ENCODE measurements at regions not wholly inside any gene's neighbourhood (a gene's known extent, or its start where the extent isn't known, plus 50 kb on each side); places are given as distances from the start of the nearest gene placed in this dataset.

- H3K4me2 ChIP-seq (ENCODE audit: extremely low read depth, insufficient read depth, low read length): no peak overlapping the region
- TF ChIP-seq EZH2 (IDR thresholded peaks at IDR 0.05; ENCODE audit: low read length, missing control alignments) (no peak), CTCF (conservative IDR thresholded peaks at IDR 0.05 in 1 of 2, IDR thresholded peaks at IDR 0.05 in 1 of 2; ENCODE audit: low read depth in 1 of 2, low read length in 2 of 2) (no peak)
- DNase-seq (ENCODE audit: low read depth in 2 of 2): no peak
These were observed 75.5 kb upstream of the APP start for GRCh38 chr21:26246073-26246472.

DNA sequence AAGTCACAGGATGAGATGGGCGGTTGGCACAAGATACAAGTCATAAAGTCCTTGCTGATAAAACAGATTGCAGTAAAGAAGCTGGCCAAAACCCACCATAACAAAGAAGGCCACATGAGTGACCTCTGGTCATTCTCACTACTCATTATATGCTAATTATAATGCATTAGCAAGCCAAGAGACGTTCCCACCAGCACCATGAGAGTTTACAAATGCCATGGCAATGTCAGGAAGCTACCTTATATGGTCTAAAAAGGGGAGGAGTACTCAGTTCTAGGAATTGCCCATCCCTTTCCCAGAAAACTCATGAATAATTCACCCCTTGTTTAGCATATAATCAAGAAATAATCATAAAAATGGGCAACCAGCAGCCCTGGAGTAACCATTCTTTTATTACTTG, 74.9 kb upstream of the APP start:
- H3K4me3 ChIP-seq (replicated peaks in 1 of 4; ENCODE audit: control extremely low read depth in 1 of 4, insufficient read depth in 1 of 4, low read depth in 3 of 4, low read length in 4 of 4): no peak overlapping the region
- no peaks in the 10 kb centered on the region for H3K79me2 ChIP-seq (ENCODE audit: control insufficient read depth, insufficient read depth, low read length)
- no peak overlapping the region for H3K4me2 ChIP-seq (ENCODE audit: extremely low read depth, insufficient read depth, low read length)
- no peak overlapping the region for H3K27ac ChIP-seq (ENCODE audit: insufficient read depth, low read length)
- H3K4me1 ChIP-seq (ENCODE audit: control insufficient read depth, extremely low read depth, insufficient read depth, low read length): no peaks in the 10 kb centered on the region
- no peaks in the 10 kb centered on the region for H3K36me3 ChIP-seq (ENCODE audit: control insufficient read depth, insufficient read depth, low read length)
- DNase-seq (ENCODE audit: low read depth in 2 of 2): no peak
- no peaks in the 10 kb centered on the region for H3K27me3 ChIP-seq (ENCODE audit: control insufficient read depth, insufficient read depth, low read length)
- no peak overlapping the region for H2AFZ ChIP-seq (ENCODE audit: low read length)
- no peaks in the 10 kb centered on the region for H3K9me3 ChIP-seq (ENCODE audit: control insufficient read depth, insufficient read depth, low read depth, low read length)
- TF ChIP-seq EZH2 (IDR thresholded peaks at IDR 0.05; ENCODE audit: low read length, missing control alignments) (no peak), CTCF (conservative IDR thresholded peaks at IDR 0.05 in 1 of 2, IDR thresholded peaks at IDR 0.05 in 1 of 2; ENCODE audit: low read depth in 1 of 2, low read length in 2 of 2) (no peak)
- H3K9ac ChIP-seq (ENCODE audit: insufficient read depth, low read length): no peak overlapping the region
- H4K20me1 ChIP-seq (ENCODE audit: control insufficient read depth, extremely low read depth, insufficient read depth, low read length): no peaks in the 10 kb centered on the region

More at GRCh38 chr21:26246073-26246472, 75.5 kb upstream of the APP start:
- no peak overlapping the region for H3K4me3 ChIP-seq (replicated peaks in 1 of 4; ENCODE audit: control extremely low read depth in 1 of 4, insufficient read depth in 1 of 4, low read depth in 3 of 4, low read length in 4 of 4)
- H3K4me1 ChIP-seq (ENCODE audit: control insufficient read depth, extremely low read depth, insufficient read depth, low read length): no peaks in the 10 kb centered on the region
- no peaks in the 10 kb centered on the region for H3K9me3 ChIP-seq (ENCODE audit: control insufficient read depth, insufficient read depth, low read depth, low read length)
- no peaks in the 10 kb centered on the region for H3K36me3 ChIP-seq (ENCODE audit: control insufficient read depth, insufficient read depth, low read length)
- no peak overlapping the region for H3K9ac ChIP-seq (ENCODE audit: insufficient read depth, low read length)
- no peak overlapping the region for H3K27ac ChIP-seq (ENCODE audit: insufficient read depth, low read length)
- H4K20me1 ChIP-seq (ENCODE audit: control insufficient read depth, extremely low read depth, insufficient read depth, low read length): no peaks in the 10 kb centered on the region
- no peaks in the 10 kb centered on the region for H3K79me2 ChIP-seq (ENCODE audit: control insufficient read depth, insufficient read depth, low read length)
- no peak overlapping the region for H2AFZ ChIP-seq (ENCODE audit: low read length)
- H3K27me3 ChIP-seq (ENCODE audit: control insufficient read depth, insufficient read depth, low read length): no peaks in the 10 kb centered on the region

- no peak overlapping the region for H2AFZ ChIP-seq (ENCODE audit: low read length)
- no peaks in the 10 kb centered on the region for H3K36me3 ChIP-seq (ENCODE audit: control insufficient read depth, insufficient read depth, low read length)
- no peaks in the 10 kb centered on the region for H3K79me2 ChIP-seq (ENCODE audit: control insufficient read depth, insufficient read depth, low read length)
- TF ChIP-seq CTCF (conservative IDR thresholded peaks at IDR 0.05 in 1 of 2, IDR thresholded peaks at IDR 0.05 in 1 of 2; ENCODE audit: low read depth in 1 of 2, low read length in 2 of 2) (no peak), EZH2 (IDR thresholded peaks at IDR 0.05; ENCODE audit: low read length, missing control alignments) (no peak)
- no peak for DNase-seq (ENCODE audit: low read depth in 2 of 2)
- H3K9me3 ChIP-seq (ENCODE audit: control insufficient read depth, insufficient read depth, low read depth, low read length): no peaks in the 10 kb centered on the region
- H3K4me2 ChIP-seq (ENCODE audit: extremely low read depth, insufficient read depth, low read length): no peak overlapping the region
- H4K20me1 ChIP-seq (ENCODE audit: control insufficient read depth, extremely low read depth, insufficient read depth, low read length): no peaks in the 10 kb centered on the region
- H3K27ac ChIP-seq (ENCODE audit: insufficient read depth, low read length): no peak overlapping the region
- no peak overlapping the region for H3K9ac ChIP-seq (ENCODE audit: insufficient read depth, low read length)
- no peaks in the 10 kb centered on the region for H3K4me1 ChIP-seq (ENCODE audit: control insufficient read depth, extremely low read depth, insufficient read depth, low read length)
- no peak overlapping the region for H3K4me3 ChIP-seq (replicated peaks in 1 of 4; ENCODE audit: control extremely low read depth in 1 of 4, insufficient read depth in 1 of 4, low read depth in 3 of 4, low read length in 4 of 4)
- H3K27me3 ChIP-seq (ENCODE audit: control insufficient read depth, insufficient read depth, low read length): no peaks in the 10 kb centered on the region
These were observed 68.1 kb upstream of the APP start for GRCh38 chr21:26238646-26239045.

Measured in fibroblast of lung (primary cell).